Neural cell (in vitro differentiated cells): ENCODE measurements at regions not wholly inside any gene's neighbourhood (a gene's known extent, or its start where the extent isn't known, plus 50 kb on each side); places are given as distances from the start of the nearest gene placed in this dataset.

ENCODE experiments used
- H2AFZ ChIP-seq: fragments of 200-600, 300-800 bp; sonication (generic), shearing (Covaris generic); 2 replicates; pipeline ENCODE4 v1.6.0; 2014; ENCODE audit warnings: low read depth, mild to moderate bottlenecking, antibody characterized with exemption, low read length, moderate library complexity
- H3F3A ChIP-seq: fragments of 200-600 bp; shearing (Covaris generic); 2 replicates; pipeline ENCODE4 v1.6.1; 2016; ENCODE audit warnings: mild to moderate bottlenecking, moderate library complexity, mixed read lengths, antibody characterized with exemption, low read length; ENCODE audit not compliant: insufficient read depth, poor library complexity, severe bottlenecking
- H3K27ac ChIP-seq: fragments of 200-600, 300-800 bp; sonication (generic), shearing (Covaris generic); 2 replicates; pipeline ENCODE4 v1.5.1; 2014; ENCODE audit warnings: mild to moderate bottlenecking, low read length, moderate library complexity
- H3K27me3 ChIP-seq: fragments of 300-800, 200-600 bp; sonication (generic), shearing (Covaris generic); 2 replicates; pipeline ENCODE4 v1.6.0; 2014; ENCODE audit warnings: mild to moderate bottlenecking, low read depth, low read length, moderate library complexity; ENCODE audit not compliant: insufficient read depth
- H3K36me3 ChIP-seq: fragments of 300-800, 200-600 bp; sonication (generic), shearing (Covaris generic); 2 replicates; pipeline ENCODE4 v1.5.1; 2014; ENCODE audit warnings: mild to moderate bottlenecking, antibody characterized with exemption, low read length, moderate library complexity; ENCODE audit not compliant: insufficient read depth
- H3K4me2 ChIP-seq: fragments of 300-800, 200-600 bp; sonication (generic), shearing (Covaris generic); 2 replicates; pipeline ENCODE4 v1.6.0; 2014; ENCODE audit warnings: mild to moderate bottlenecking, low read length
- H3K4me3 ChIP-seq: fragments of 300-800, 200-600 bp; sonication (generic), shearing (Covaris generic); 2 replicates; pipeline ENCODE4 v1.5.1; 2014; ENCODE audit warnings: mild to moderate bottlenecking, low read length, moderate library complexity
- H3K79me2 ChIP-seq: fragments of 200-600 bp; shearing (Covaris generic); replicated peaks from 2 replicates; pipeline ENCODE4 v1.6.0; 2014; ENCODE audit warnings: mild to moderate bottlenecking, low read length, moderate library complexity; ENCODE audit not compliant: insufficient read depth
- H3K9ac ChIP-seq: fragments of 300-800, 200-600 bp; sonication (generic), shearing (Covaris generic); 2 replicates; pipeline ENCODE4 v1.6.1; 2016; ENCODE audit warnings: mild to moderate bottlenecking, low read length, mixed read lengths
- H3K9me2 ChIP-seq: fragments of 200-600 bp; shearing (Covaris generic); 2 replicates; pipeline ENCODE4 v1.6.1; 2016; ENCODE audit warnings: mild to moderate bottlenecking, low read length, mixed read lengths; ENCODE audit not compliant: insufficient read depth
- H3K9me3 ChIP-seq: fragments of 200-600, 300-800 bp; sonication (generic), shearing (Covaris generic); 2 replicates; pipeline ENCODE4 v1.6.1; 2016; ENCODE audit warnings: mild to moderate bottlenecking, mixed run types, low read length, moderate library complexity, mixed read lengths
- H4K20me1 ChIP-seq: fragments of 200-600 bp; shearing (Covaris generic); 2 replicates; pipeline ENCODE4 v1.6.1; 2016; ENCODE audit warnings: mild to moderate bottlenecking, mixed run types; ENCODE audit not compliant: insufficient read depth
- CTCF ChIP-seq: fragments of 450-650 bp; IDR thresholded peaks from 2 replicates; pipeline ENCODE4 v1.5.1; 2014; ENCODE audit warnings: antibody characterized with exemption, mild to moderate bottlenecking, moderate library complexity; ENCODE audit not compliant: poor library complexity, severe bottlenecking
- EP300 ChIP-seq: fragments of 450-650 bp; conservative IDR thresholded peaks from 2 replicates; pipeline ENCODE4 v1.6.1; 2014; ENCODE audit warnings: antibody characterized with exemption, mild to moderate bottlenecking, moderate library complexity; ENCODE audit not compliant: poor library complexity, severe bottlenecking
- EZH2 ChIP-seq: fragments of 200-600, 300-800 bp; shearing (Covaris generic), sonication (generic); IDR thresholded peaks from 2 replicates; pipeline ENCODE4 v1.6.1; 2014; ENCODE audit warnings: antibody characterized with exemption, low read length, borderline replicate concordance, mild to moderate bottlenecking; ENCODE audit not compliant: insufficient read depth, poor library complexity, severe bottlenecking
- MXI1 ChIP-seq: fragments of 450-650 bp; conservative IDR thresholded peaks from 2 replicates; pipeline ENCODE4 v1.6.1; 2014; ENCODE audit warnings: antibody characterized with exemption, mild to moderate bottlenecking; ENCODE audit not compliant: poor library complexity, severe bottlenecking
- POLR2AphosphoS5 ChIP-seq: IDR thresholded peaks from 2 replicates; pipeline ENCODE4 v1.6.1; 2012
- RAD21 ChIP-seq: fragments of 450-650 bp; conservative IDR thresholded peaks from 2 replicates; pipeline ENCODE4 v1.6.1; 2014; ENCODE audit warnings: antibody characterized with exemption, mild to moderate bottlenecking, moderate library complexity
- REST ChIP-seq: IDR thresholded peaks from 2 replicates; pipeline ENCODE4 v1.6.1; 2012; ENCODE audit warnings: borderline replicate concordance
- SMC3 ChIP-seq: fragments of 450-650 bp; conservative IDR thresholded peaks from 2 replicates; pipeline ENCODE4 v1.6.1; 2014; ENCODE audit warnings: antibody characterized with exemption, mild to moderate bottlenecking, moderate library complexity; ENCODE audit not compliant: poor library complexity
- TAF1 ChIP-seq: IDR thresholded peaks from 2 replicates; pipeline ENCODE4 v1.6.1; 2012; ENCODE audit warnings: low read depth

- H3K27ac ChIP-seq = no peak overlapping the region
- H3F3A ChIP-seq = no peaks in the 10 kb centered on the region
- TF ChIP-seq MXI1 (no peak), EP300 (no peak), TAF1 (no peak), CTCF (no peak), SMC3 (no peak), REST (no peak), RAD21 (no peak), EZH2 (no peak), POLR2AphosphoS5 (no peak)
- no peaks in the 10 kb centered on the region for H3K9me2 ChIP-seq
- H3K4me2 ChIP-seq = no peak overlapping the region
- no peak overlapping the region for H2AFZ ChIP-seq
- no peak overlapping the region for H3K9ac ChIP-seq
- H3K4me3 ChIP-seq = no peak overlapping the region
- no peaks in the 10 kb centered on the region for H3K27me3 ChIP-seq
- no peaks in the 10 kb centered on the region for H4K20me1 ChIP-seq
- no peaks in the 10 kb centered on the region for H3K9me3 ChIP-seq
- H3K79me2 ChIP-seq = no peaks in the 10 kb centered on the region
- no peaks in the 10 kb centered on the region for H3K36me3 ChIP-seq
Measured at GRCh38 chr9:73583576-73583975, 431.9 kb downstream of the ANXA1 start.

GRCh38 chr9:73595036-73595545, 443.4 kb downstream of the ANXA1 start:
- Histone ChIP-seq H3K79me2 (no peaks in the 10 kb centered on the region), H3K27me3 (no peaks in the 10 kb centered on the region), H3K9me2 (no peaks in the 10 kb centered on the region), H3F3A (no peaks in the 10 kb centered on the region), H3K4me3 (no peak overlapping the region), H3K9me3 (no peaks in the 10 kb centered on the region), H3K36me3 (no peaks in the 10 kb centered on the region), H2AFZ (no peak overlapping the region), H3K27ac (no peak overlapping the region), H3K4me2 (no peak overlapping the region), H4K20me1 (no peaks in the 10 kb centered on the region), H3K9ac (no peak overlapping the region)
- TF ChIP-seq POLR2AphosphoS5 (peak; percentile 90), EP300 (no peak), REST (peak; percentile 90)
